ENCODE measurements at regions not wholly inside any gene's neighbourhood (a gene's known extent, or its start where the extent isn't known, plus 50 kb on each side); places are given as distances from the start of the nearest gene placed in this dataset.

DNA sequence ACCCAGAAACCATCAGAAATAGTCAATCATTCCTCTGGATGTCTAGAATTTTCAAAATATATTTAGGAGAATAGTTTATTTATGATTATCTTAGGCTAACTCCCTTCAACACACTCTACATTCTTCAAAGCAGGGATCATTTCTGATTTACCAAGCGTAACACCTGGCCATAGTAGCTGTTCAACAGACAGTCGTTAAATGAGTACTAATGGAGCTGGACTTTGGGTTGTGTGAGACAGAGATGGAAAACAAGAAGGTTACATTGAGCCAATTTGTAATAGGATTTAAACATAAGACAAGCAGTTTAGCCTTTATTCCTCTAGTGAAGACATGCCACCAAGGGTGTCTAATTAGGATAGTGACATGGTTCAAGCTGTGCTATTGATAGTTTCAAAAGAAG lies 129.2 kb upstream of the ANO3 start:
- Mint-ChIP-seq H3K4me1 (no peaks in the 10 kb centered on the region), H3K9me3 (peaks cover 0 to 7% of the 10 kb centered on the region in 2 donors), H3K27ac (no peak overlapping the region), H3K27me3 (ENCODE audit: low read depth in 2 of 2) (no peaks in the 10 kb centered on the region), H3K4me3 (no peak overlapping the region), H3K36me3 (no peaks in the 10 kb centered on the region)
- WGBS (ENCODE audit: insufficient coverage), result 90% methylated on average over 2 of the region's 2 CpGs
- Histone ChIP-seq H3K9me3 (ENCODE audit: control insufficient read depth, insufficient read depth, low read length) (no peaks in the 10 kb centered on the region), H3K4me3 (ENCODE audit: low read length) (no peak overlapping the region), H3K27ac (ENCODE audit: low read length) (no peak overlapping the region), H3K27me3 (ENCODE audit: control insufficient read depth, insufficient read depth, low read length) (no peaks in the 10 kb centered on the region), H3K4me1 (ENCODE audit: control insufficient read depth, insufficient read depth, low read length) (no peaks in the 10 kb centered on the region), H3K36me3 (ENCODE audit: control insufficient read depth, insufficient read depth, low read length) (no peaks in the 10 kb centered on the region)
- TF ChIP-seq, protein P1, sequence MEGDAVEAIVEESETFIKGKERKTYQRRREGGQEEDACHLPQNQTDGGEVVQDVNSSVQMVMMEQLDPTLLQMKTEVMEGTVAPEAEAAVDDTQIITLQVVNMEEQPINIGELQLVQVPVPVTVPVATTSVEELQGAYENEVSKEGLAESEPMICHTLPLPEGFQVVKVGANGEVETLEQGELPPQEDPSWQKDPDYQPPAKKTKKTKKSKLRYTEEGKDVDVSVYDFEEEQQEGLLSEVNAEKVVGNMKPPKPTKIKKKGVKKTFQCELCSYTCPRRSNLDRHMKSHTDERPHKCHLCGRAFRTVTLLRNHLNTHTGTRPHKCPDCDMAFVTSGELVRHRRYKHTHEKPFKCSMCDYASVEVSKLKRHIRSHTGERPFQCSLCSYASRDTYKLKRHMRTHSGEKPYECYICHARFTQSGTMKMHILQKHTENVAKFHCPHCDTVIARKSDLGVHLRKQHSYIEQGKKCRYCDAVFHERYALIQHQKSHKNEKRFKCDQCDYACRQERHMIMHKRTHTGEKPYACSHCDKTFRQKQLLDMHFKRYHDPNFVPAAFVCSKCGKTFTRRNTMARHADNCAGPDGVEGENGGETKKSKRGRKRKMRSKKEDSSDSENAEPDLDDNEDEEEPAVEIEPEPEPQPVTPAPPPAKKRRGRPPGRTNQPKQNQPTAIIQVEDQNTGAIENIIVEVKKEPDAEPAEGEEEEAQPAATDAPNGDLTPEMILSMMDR (IDR thresholded peaks at IDR 0.05), result no peak
- DNase-seq (no peak), ATAC-seq (no peak)
- intact Hi-C loops (cut with micrococcal nuclease), result no loop called here

DNA sequence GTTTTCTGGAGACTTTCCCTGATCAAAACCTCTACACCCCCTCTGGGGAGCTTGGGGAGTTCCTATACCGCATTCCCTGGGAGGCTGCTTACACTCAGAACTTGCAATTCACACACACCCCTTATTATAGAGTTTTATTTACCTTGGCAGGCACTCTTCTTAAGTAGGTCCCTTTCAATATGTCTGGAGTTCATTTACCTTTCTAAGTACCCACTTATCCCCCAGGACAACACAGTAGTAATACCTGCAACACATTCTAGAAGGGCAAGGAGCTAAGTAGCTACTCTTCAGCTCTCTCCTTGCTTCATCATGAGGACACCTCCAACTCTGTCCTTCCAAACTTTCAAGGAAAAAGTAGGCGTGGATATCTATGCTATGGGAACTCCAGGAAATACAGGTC lies 127.8 kb upstream of the ANO3 start:
- WGBS (ENCODE audit: insufficient coverage), result 88% methylated on average over 1 of the region's 2 CpGs
- H3K27ac Mint-ChIP-seq, result no peak overlapping the region
- TF ChIP-seq, protein P1 (IDR thresholded peaks at IDR 0.05), result no peak

DNA sequence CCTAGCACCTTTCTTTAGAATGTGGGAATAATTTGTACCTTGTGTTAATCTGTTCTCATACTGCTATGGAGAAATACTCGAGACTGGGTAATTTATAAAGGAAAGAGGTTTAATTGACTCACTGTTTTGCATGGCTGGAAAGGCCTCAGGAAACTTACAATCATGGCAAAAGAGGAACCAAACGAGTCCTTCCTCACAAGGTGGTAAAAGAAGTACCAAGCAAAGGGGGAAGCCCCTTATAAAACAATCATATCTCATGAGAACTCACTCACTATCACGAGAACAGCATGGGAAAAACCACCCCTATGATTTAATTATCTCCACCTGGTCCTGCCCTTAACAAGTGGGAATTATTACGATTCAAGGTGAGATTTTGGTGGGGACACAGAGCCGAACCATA lies 127.1 kb upstream of the ANO3 start:
- 48% methylated on average over 5 of the region's 5 CpGs for WGBS (ENCODE audit: insufficient coverage)
- Mint-ChIP-seq H3K4me1 (no peaks in the 10 kb centered on the region), H3K4me3 (no peak overlapping the region), H3K27ac (no peak overlapping the region), H3K27me3 (ENCODE audit: low read depth in 2 of 2) (no peaks in the 10 kb centered on the region), H3K9me3 (peaks cover 0 to 4% of the 10 kb centered on the region in 2 donors), H3K36me3 (no peaks in the 10 kb centered on the region)
- Histone ChIP-seq H3K36me3 (ENCODE audit: control insufficient read depth, insufficient read depth, low read length) (no peaks in the 10 kb centered on the region), H3K27me3 (ENCODE audit: control insufficient read depth, insufficient read depth, low read length) (no peaks in the 10 kb centered on the region), H3K9me3 (ENCODE audit: control insufficient read depth, insufficient read depth, low read length) (no peaks in the 10 kb centered on the region), H3K4me1 (ENCODE audit: control insufficient read depth, insufficient read depth, low read length) (no peaks in the 10 kb centered on the region), H3K4me3 (ENCODE audit: low read length) (no peak overlapping the region), H3K27ac (ENCODE audit: low read length) (no peak overlapping the region)
- ATAC-seq (no peak), DNase-seq (no peak)
- TF ChIP-seq, protein P1 (IDR thresholded peaks at IDR 0.05), result no peak
- intact Hi-C loops (cut with micrococcal nuclease), result no loop called here

More for the DNA sequence above, 127.8 kb upstream of the ANO3 start:
- Histone ChIP-seq H3K4me1 (ENCODE audit: control insufficient read depth, insufficient read depth, low read length) (no peaks in the 10 kb centered on the region), H3K4me3 (ENCODE audit: low read length) (no peak overlapping the region), H3K27ac (ENCODE audit: low read length) (no peak overlapping the region), H3K9me3 (ENCODE audit: control insufficient read depth, insufficient read depth, low read length) (no peaks in the 10 kb centered on the region), H3K27me3 (ENCODE audit: control insufficient read depth, insufficient read depth, low read length) (no peaks in the 10 kb centered on the region), H3K36me3 (ENCODE audit: control insufficient read depth, insufficient read depth, low read length) (no peaks in the 10 kb centered on the region)
- Mint-ChIP-seq H3K36me3 (no peaks in the 10 kb centered on the region), H3K27me3 (ENCODE audit: low read depth in 2 of 2) (no peaks in the 10 kb centered on the region), H3K4me3 (no peak overlapping the region), H3K4me1 (no peaks in the 10 kb centered on the region), H3K9me3 (peaks cover 0 to 4% of the 10 kb centered on the region in 2 donors)
- ATAC-seq (no peak), DNase-seq (no peak)
- intact Hi-C loops (cut with micrococcal nuclease), result no loop called here

Data from natural killer cell (primary cell).